GM18498 (cell line): ENCODE measurements at regions not wholly inside any gene's neighbourhood (a gene's known extent, or its start where the extent isn't known, plus 50 kb on each side); places are given as distances from the start of the nearest gene placed in this dataset.

Experiments used
- ATAC-seq: cut with Tn5 transposase; IDR thresholded peaks from one replicate; pipeline ENCODE4 v1.9.1; 2021; ENCODE audit warnings: mild to moderate bottlenecking, moderate library complexity; ENCODE audit not compliant: unreplicated experiment

DNA sequence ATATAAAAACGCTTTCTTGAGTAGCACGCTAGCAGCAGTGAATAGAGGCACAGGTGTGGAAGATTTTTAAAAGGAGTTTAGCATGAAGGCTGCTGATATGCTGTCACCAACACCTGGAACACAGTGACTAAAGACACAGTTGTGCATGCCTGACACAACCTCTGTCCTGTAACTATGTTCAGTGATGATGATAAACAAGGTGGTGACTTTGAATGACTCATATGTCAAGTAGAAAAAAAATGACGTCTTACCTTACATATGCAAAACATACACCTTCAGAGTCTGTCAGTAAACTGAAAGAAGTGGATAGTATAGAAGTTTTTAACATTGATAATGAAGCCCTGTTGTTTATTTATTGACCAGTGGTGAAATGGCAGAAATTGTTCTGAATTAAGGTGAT lies 66.2 kb upstream of the ADCY2 start:
- no peak for ATAC-seq

- ATAC-seq = no peak
These were observed 65.7 kb upstream of the ADCY2 start for GRCh38 chr5:7330256-7330655.

GRCh38 chr5:7331131-7331530 lies 64.8 kb upstream of the ADCY2 start:
- ATAC-seq = no peak
